ENCODE measurements at regions not wholly inside any gene's neighbourhood (a gene's known extent, or its start where the extent isn't known, plus 50 kb on each side); places are given as distances from the start of the nearest gene placed in this dataset.

- TF ChIP-seq CTCF (IDR thresholded peaks at IDR 0.05; ENCODE audit: low read depth, low read length): no peak
- ChIA-PET CTCF (interaction anchor here (1.6 to 2.0 kb wide), 2 partner anchors 13 to 255 kb away, joined by 5 to 11 read pairs; no protein-coding TSS in a partner anchor), POLR2A (no interaction called here)
- no peak overlapping the region for H3K27ac ChIP-seq (ENCODE audit: low read depth, low read length)
- DNase-seq (ENCODE audit: low read depth, low spot score): no peak
- H3K9me3 ChIP-seq (ENCODE audit: control insufficient read depth, insufficient read depth, low read length): no peaks in the 10 kb centered on the region
- no peaks in the 10 kb centered on the region for H3K27me3 ChIP-seq (ENCODE audit: control insufficient read depth, insufficient read depth, low read length)
- no peak overlapping the region for H3K4me3 ChIP-seq (ENCODE audit: low read depth, low read length)
These were observed 74.6 kb downstream of the NUDT12 start for GRCh38 chr5:103487822-103488493.

- POLR2A ChIA-PET: no interaction called here
- no peaks in the 10 kb centered on the region for H3K9me3 ChIP-seq (ENCODE audit: control insufficient read depth, insufficient read depth, low read length)
- TF ChIP-seq CTCF (IDR thresholded peaks at IDR 0.05; ENCODE audit: low read depth, low read length): 0 out of 2 replicates have a peak, but pooled peaks have one; percentile 7
- DNase-seq (ENCODE audit: low read depth, low spot score): no peak
- CTCF ChIA-PET: interaction anchor here (1.6 to 2.0 kb wide), 2 partner anchors 12 to 255 kb away, joined by 5 to 11 read pairs; no protein-coding TSS in a partner anchor
- H3K27ac ChIP-seq (ENCODE audit: low read depth, low read length): no peak overlapping the region
- no peaks in the 10 kb centered on the region for H3K27me3 ChIP-seq (ENCODE audit: control insufficient read depth, insufficient read depth, low read length)
- no peak overlapping the region for H3K4me3 ChIP-seq (ENCODE audit: low read depth, low read length)
These were observed 75.4 kb downstream of the NUDT12 start for GRCh38 chr5:103487218-103487617.

GRCh38 chr5:103486739-103487138 lies 75.8 kb downstream of the NUDT12 start:
- Histone ChIP-seq H3K27me3 (ENCODE audit: control insufficient read depth, insufficient read depth, low read length) (no peaks in the 10 kb centered on the region), H3K9me3 (ENCODE audit: control insufficient read depth, insufficient read depth, low read length) (no peaks in the 10 kb centered on the region), H3K27ac (ENCODE audit: low read depth, low read length) (no peak overlapping the region), H3K4me3 (ENCODE audit: low read depth, low read length) (no peak overlapping the region)
- DNase-seq (ENCODE audit: low read depth, low spot score): no peak
- POLR2A ChIA-PET: no interaction called here
- CTCF ChIA-PET: interaction anchor here (2.0 kb wide), 1 partner anchor 12 kb away, joined by 11 read pairs; no protein-coding TSS in a partner anchor
- TF ChIP-seq CTCF (IDR thresholded peaks at IDR 0.05; ENCODE audit: low read depth, low read length): no peak

GRCh38 chr5:103480246-103480645 lies 82.3 kb downstream of the NUDT12 start:
- Histone ChIP-seq H3K4me3 (ENCODE audit: low read depth, low read length) (no peak overlapping the region), H3K27me3 (ENCODE audit: control insufficient read depth, insufficient read depth, low read length) (peaks cover 3% of the 10 kb centered on the region), H3K27ac (ENCODE audit: low read depth, low read length) (no peak overlapping the region), H3K9me3 (ENCODE audit: control insufficient read depth, insufficient read depth, low read length) (no peaks in the 10 kb centered on the region)
- TF ChIP-seq CTCF (IDR thresholded peaks at IDR 0.05; ENCODE audit: low read depth, low read length): no peak
- ChIA-PET CTCF (interaction anchor here (1.3 kb wide), 1 partner anchor 255 kb away, joined by 3 read pairs; no protein-coding TSS in a partner anchor), POLR2A (no interaction called here)
- no peak for DNase-seq (ENCODE audit: low read depth, low spot score)

GRCh38 chr5:103477678-103478077 lies 84.9 kb downstream of the NUDT12 start:
- H3K27ac ChIP-seq (ENCODE audit: low read depth, low read length): no peak overlapping the region
- H3K4me3 ChIP-seq (ENCODE audit: low read depth, low read length): no peak overlapping the region
- POLR2A ChIA-PET: no interaction called here
- CTCF ChIA-PET: interaction anchor here (0.5 to 9.1 kb wide), 6 partner anchors 25 to 339 kb away, joined by 3 to 125 read pairs (median 16); partner anchors contain the start of gene MACIR
- no peak for DNase-seq (ENCODE audit: low read depth, low spot score)
- H3K9me3 ChIP-seq (ENCODE audit: control insufficient read depth, insufficient read depth, low read length): no peaks in the 10 kb centered on the region
- TF ChIP-seq CTCF (IDR thresholded peaks at IDR 0.05; ENCODE audit: low read depth, low read length): no peak
- peaks cover 3% of the 10 kb centered on the region for H3K27me3 ChIP-seq (ENCODE audit: control insufficient read depth, insufficient read depth, low read length)

Data from AG04450 (cell line).